A549 (cell line): ENCODE measurements at regions not wholly inside any gene's neighbourhood (a gene's known extent, or its start where the extent isn't known, plus 50 kb on each side); places are given as distances from the start of the nearest gene placed in this dataset.

Experiments used
- ATAC-seq, 2 experiments: fragments of 200-7000 bp in 1 of 2; fragments of >200 bp in 1 of 2; cut with Nextera tagmentation in 1 of 2; cut with Tn5 transposase in 1 of 2; 3 replicates each; pipeline versions ENCODE4 v1.8.0 to v1.9.1; 2018 to 2020; ENCODE audit warnings: mild to moderate bottlenecking in 1 of 2, moderate library complexity in 1 of 2
- CTCF ChIA-PET: fragments of 300-600 bp; sonication (Branson Sonifier 250); formaldehyde crosslinking; extraction: SDS; loops from one replicate; lab custom pipeline; 2021; ENCODE audit warnings: antibody characterized with exemption, inconsistent platforms; lab: Yijun Ruan, JAX
- POLR2A ChIA-PET: fragments of 350-600 bp; formaldehyde crosslinking; extraction: SDS; loops from one replicate; lab custom pipeline; 2021; ENCODE audit warnings: antibody characterized with exemption, inconsistent platforms; lab: Yijun Ruan, JAX
- DNase-seq, 2 experiments: peaks; one replicate each; pipeline versions ENCODE4 v3.0.0 to v3.0.0-alpha.2; 2011 to 2016; ENCODE audit warnings: low read depth in 1 of 2, low spot score in 1 of 2
- FAIRE-seq: peaks from 2 replicates; lab custom pipeline; 2011; peaks lifted over from hg19 to GRCh38; lab: Jason Lieb, UNC
- H3K27ac ChIP-seq, 2 experiments: fragments of >200 bp; sonication (Bioruptor Twin); formaldehyde crosslinking; 3 replicates each; pipeline ENCODE4 v1.5.1; 2016 to 2017
- H3K4me1 ChIP-seq: fragments of >200 bp; sonication (Bioruptor Twin); formaldehyde crosslinking; 3 replicates; pipeline ENCODE4 v1.6.1; 2016
- H3K4me2 ChIP-seq: fragments of >200 bp; sonication (Bioruptor Twin); formaldehyde crosslinking; 3 replicates; pipeline ENCODE4 v1.6.1; 2016
- H3K4me3 ChIP-seq: fragments of >200 bp; sonication (Bioruptor Twin); formaldehyde crosslinking; 3 replicates; pipeline ENCODE4 v1.5.1; 2016
- H3K9me3 ChIP-seq: fragments of >200 bp; sonication (Bioruptor Twin); formaldehyde crosslinking; 3 replicates; pipeline ENCODE4 v1.6.1; 2016
- BCL3 ChIP-seq: fragments of >200 bp; sonication (Bioruptor Twin); formaldehyde crosslinking; IDR thresholded peaks from 3 replicates; pipeline ENCODE4 v1.6.1; 2016
- CBX2 ChIP-seq: fragments of 200-600 bp; sonication (generic); IDR thresholded peaks from 2 replicates; pipeline ENCODE4 v1.6.1; 2016; ENCODE audit warnings: low read depth, mild to moderate bottlenecking, borderline replicate concordance
- CEBPB ChIP-seq, 2 experiments: fragments of >200 bp in 1 of 2; sonication (Bioruptor Twin) in 1 of 2; formaldehyde crosslinking in 1 of 2; IDR thresholded peaks; 2 replicates each; pipeline ENCODE4 v1.6.1; 2012 to 2016
- CTCF ChIP-seq: fragments of >200 bp; sonication (Bioruptor Twin); formaldehyde crosslinking; IDR thresholded peaks from 3 replicates; pipeline ENCODE4 v1.5.1; 2016
- EHF ChIP-seq: fragments of 250-450 bp; sonication (Bioruptor Pico); IDR thresholded peaks from 2 replicates; pipeline ENCODE4 v1.5.0; 2020; ENCODE audit warnings: mild to moderate bottlenecking
- EP300 ChIP-seq, 2 experiments: fragments of >200 bp; sonication (Bioruptor Twin); formaldehyde crosslinking; IDR thresholded peaks; 2 replicates in 1 of 2; 3 replicates in 1 of 2; pipeline ENCODE4 v1.6.1; 2016 to 2017
- ESRRA ChIP-seq: fragments of 150-350 bp; IDR thresholded peaks from 2 replicates; pipeline ENCODE4 v1.6.1; 2014; ENCODE audit warnings: mild to moderate bottlenecking, low read length, borderline replicate concordance
- HDAC2 ChIP-seq: fragments of 200-600 bp; sonication (generic); IDR thresholded peaks from 2 replicates; pipeline ENCODE4 v1.6.1; 2016
- HEYL ChIP-seq: fragments of 250-450 bp; sonication (Bioruptor Pico); IDR thresholded peaks from 2 replicates; pipeline ENCODE4 v1.8.0; 2021; ENCODE audit warnings: mild to moderate bottlenecking, moderate library complexity
- HOXA7 ChIP-seq: fragments of 250-450 bp; sonication (Bioruptor Pico); IDR thresholded peaks from 2 replicates; pipeline ENCODE4 v1.5.0; 2020; ENCODE audit warnings: mild to moderate bottlenecking, moderate library complexity
- HOXB5 ChIP-seq: fragments of 250-450 bp; sonication (Bioruptor Pico); IDR thresholded peaks from 2 replicates; pipeline ENCODE4 v1.5.0; 2020; ENCODE audit warnings: mild to moderate bottlenecking, moderate library complexity
- JUN ChIP-seq, 2 experiments: fragments of >200 bp; sonication (Bioruptor Twin); formaldehyde crosslinking; IDR thresholded peaks; 2 replicates in 1 of 2; 3 replicates in 1 of 2; pipeline ENCODE4 v1.6.1; 2016 to 2017
- KDM1A ChIP-seq: fragments of 200-600 bp; sonication (generic); IDR thresholded peaks from 2 replicates; pipeline ENCODE4 v1.6.1; 2016; ENCODE audit warnings: low read depth, mild to moderate bottlenecking
- KDM5A ChIP-seq: fragments of 200-600 bp; sonication (generic); IDR thresholded peaks from 2 replicates; pipeline ENCODE4 v1.6.1; 2016; ENCODE audit warnings: antibody characterized with exemption, mild to moderate bottlenecking
- MAX ChIP-seq: IDR thresholded peaks from 2 replicates; pipeline ENCODE4 v1.6.1; 2012
- MAZ ChIP-seq: fragments of 150-350 bp; IDR thresholded peaks from 2 replicates; pipeline ENCODE4 v1.6.1; 2014; ENCODE audit warnings: antibody characterized with exemption, low read depth, low read length, borderline replicate concordance
- POLR2A ChIP-seq: IDR thresholded peaks from 2 replicates; pipeline ENCODE4 v1.6.1; 2012; ENCODE audit warnings: mild to moderate bottlenecking, low read length
- POLR2AphosphoS2 ChIP-seq: conservative IDR thresholded peaks from 2 replicates; pipeline ENCODE4 v1.6.1; 2012; ENCODE audit warnings: low read length, improper control_type of control experiment, inconsistent platforms
- RARB ChIP-seq: fragments of 250-450 bp; sonication (Bioruptor Pico); IDR thresholded peaks from 2 replicates; pipeline ENCODE4 v1.8.0; 2021; ENCODE audit warnings: mild to moderate bottlenecking, moderate library complexity
- RCOR1 ChIP-seq: fragments of 150-350 bp; IDR thresholded peaks from 2 replicates; pipeline ENCODE4 v1.6.1; 2014; ENCODE audit warnings: antibody characterized with exemption, low read length, low read depth
- RFX5 ChIP-seq: fragments of 450-650 bp; IDR thresholded peaks from 2 replicates; pipeline ENCODE4 v1.7.1; 2014; ENCODE audit warnings: antibody characterized with exemption, mild to moderate bottlenecking, moderate library complexity
- SREBF2 ChIP-seq: fragments of 450-650 bp; IDR thresholded peaks from 2 replicates; pipeline ENCODE4 v1.6.1; 2014; ENCODE audit warnings: mild to moderate bottlenecking, moderate library complexity
- TP53 ChIP-seq: fragments of 250-450 bp; sonication (Bioruptor Pico); IDR thresholded peaks from 2 replicates; pipeline ENCODE4 v1.5.0; 2021; ENCODE audit warnings: mild to moderate bottlenecking, moderate library complexity
- USF2 ChIP-seq: fragments of 450-650 bp; IDR thresholded peaks from 2 replicates; pipeline ENCODE4 v1.6.1; 2014; ENCODE audit warnings: antibody characterized with exemption
- ZC3H11A ChIP-seq: fragments of 450-650 bp; IDR thresholded peaks from 2 replicates; pipeline ENCODE4 v1.6.1; 2014; ENCODE audit warnings: antibody characterized with exemption, mild to moderate bottlenecking
- ZFP36 ChIP-seq: fragments of 450-650 bp; IDR thresholded peaks from 2 replicates; pipeline ENCODE4 v1.6.1; 2014; ENCODE audit warnings: borderline replicate concordance; ENCODE audit not compliant: partially characterized antibody
- WGBS: methylation state at CpG from one replicate; pipeline ENCODE4 v1.1.6; 2017; ENCODE audit errors: missing lambda C conversion rate; 5-methylcytosine and 5-hydroxymethylcytosine counted together
- TF ChIP-seq, protein P1 (sequence below): fragments of >200 bp; sonication (Bioruptor Twin); formaldehyde crosslinking; IDR thresholded peaks from 2 replicates; pipeline ENCODE4 v1.6.1; 2016
- TF ChIP-seq, protein P2 (sequence below): fragments of 250-450 bp; sonication (Bioruptor Pico); IDR thresholded peaks from 2 replicates; pipeline ENCODE4 v1.5.0; 2021; ENCODE audit warnings: mild to moderate bottlenecking, moderate library complexity, borderline replicate concordance

DNA sequence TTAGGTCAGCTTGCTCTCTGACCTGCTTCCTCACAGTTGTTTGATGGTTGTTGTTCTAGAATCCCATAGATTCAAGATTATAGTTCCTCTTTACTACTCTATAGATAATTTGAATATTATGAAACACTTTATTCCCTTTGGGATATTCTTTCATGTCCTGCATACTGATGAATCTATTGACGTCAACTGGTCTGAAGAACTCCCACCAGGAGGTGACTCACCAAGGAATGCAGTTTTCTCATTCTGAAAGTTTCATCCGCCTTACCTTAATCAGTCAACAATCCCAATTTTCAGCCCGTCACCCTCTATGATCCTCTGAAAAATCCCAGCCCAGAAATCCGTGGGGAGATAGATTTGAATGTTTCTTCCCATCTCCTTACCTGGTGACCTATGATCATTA is 834.1 kb upstream of the PRMT6 start:
- Histone ChIP-seq H3K27ac (no peak overlapping the region), H3K4me2 (no peak overlapping the region), H3K4me3 (no peak overlapping the region), H3K9me3 (no peaks in the 10 kb centered on the region), H3K4me1 (no peaks in the 10 kb centered on the region)
- DNase-seq (no peak), FAIRE-seq (no peak), ATAC-seq (no peak)
- 13% methylated on average over 4 of the region's 4 CpGs for WGBS
- CTCF ChIA-PET: interaction anchor here (0.7 kb wide), 1 partner anchor 81 kb away, joined by 3 read pairs; no protein-coding TSS in a partner anchor
- no peak for TF ChIP-seq EHF (CRISPR knock-in tag)
- TF ChIP-seq, protein P1, sequence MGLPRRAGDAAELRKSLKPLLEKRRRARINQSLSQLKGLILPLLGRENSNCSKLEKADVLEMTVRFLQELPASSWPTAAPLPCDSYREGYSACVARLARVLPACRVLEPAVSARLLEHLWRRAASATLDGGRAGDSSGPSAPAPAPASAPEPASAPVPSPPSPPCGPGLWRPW: no peak
- TF ChIP-seq HOXB5: no peak
- TF ChIP-seq POLR2A: no peak
- no peak for TF ChIP-seq JUN (IDR thresholded peaks at IDR 0.05)
- TF ChIP-seq POLR2AphosphoS2: no peak
- TF ChIP-seq MAX: no peak
- no peak for TF ChIP-seq HDAC2
- POLR2A ChIA-PET: no interaction called here

GRCh38 chr1:106223213-106223612 is 833.3 kb upstream of the PRMT6 start:
- H3K4me3 ChIP-seq: no peak overlapping the region
- no peaks in the 10 kb centered on the region for H3K4me1 ChIP-seq
- CTCF ChIA-PET: no interaction called here
- no peak for DNase-seq
- FAIRE-seq: no peak
- no peak for ATAC-seq
- H3K9me3 ChIP-seq: no peaks in the 10 kb centered on the region
- POLR2A ChIA-PET: no interaction called here
- H3K27ac ChIP-seq: no peak overlapping the region
- no peak overlapping the region for H3K4me2 ChIP-seq
- WGBS: 27% methylated on average over 1 of the region's 1 CpG
- TF ChIP-seq ZFP36 (no peak), RCOR1 (no peak), RFX5 (no peak), KDM5A (no peak), MAX (no peak), BCL3 (no peak), CBX2 (no peak), EHF (CRISPR knock-in tag) (no peak)
- TF ChIP-seq, all 56 proteins: peak for 0

DNA sequence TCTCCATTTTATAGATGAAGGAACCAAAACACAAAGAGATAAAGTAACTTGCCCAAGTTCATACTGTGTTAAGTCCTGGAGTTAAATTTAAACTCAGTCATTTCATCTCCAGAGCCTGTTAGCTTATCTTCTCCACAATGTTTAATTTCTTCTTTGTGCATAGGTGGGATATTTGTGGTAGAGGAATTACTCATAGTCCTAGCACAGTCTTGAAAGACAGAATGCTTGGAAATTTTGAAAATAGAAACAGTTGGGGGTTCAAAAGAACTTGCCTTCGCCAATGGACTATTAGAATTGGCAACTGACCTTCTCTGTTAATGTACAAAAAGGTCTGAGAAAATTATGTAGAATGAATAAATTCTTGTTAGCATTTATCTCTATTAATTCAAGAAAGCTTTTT is 832.0 kb upstream of the PRMT6 start:
- POLR2A ChIA-PET: no interaction called here

More for the DNA sequence above, 832.0 kb upstream of the PRMT6 start:
- FAIRE-seq (no peak), ATAC-seq (no peak), DNase-seq (no peak)
- H3K4me3 ChIP-seq: no peak overlapping the region
- no peak overlapping the region for H3K4me2 ChIP-seq
- CTCF ChIA-PET: no interaction called here
- TF ChIP-seq EP300 (IDR thresholded peaks at IDR 0.05): no peak
- TF ChIP-seq, protein P2, sequence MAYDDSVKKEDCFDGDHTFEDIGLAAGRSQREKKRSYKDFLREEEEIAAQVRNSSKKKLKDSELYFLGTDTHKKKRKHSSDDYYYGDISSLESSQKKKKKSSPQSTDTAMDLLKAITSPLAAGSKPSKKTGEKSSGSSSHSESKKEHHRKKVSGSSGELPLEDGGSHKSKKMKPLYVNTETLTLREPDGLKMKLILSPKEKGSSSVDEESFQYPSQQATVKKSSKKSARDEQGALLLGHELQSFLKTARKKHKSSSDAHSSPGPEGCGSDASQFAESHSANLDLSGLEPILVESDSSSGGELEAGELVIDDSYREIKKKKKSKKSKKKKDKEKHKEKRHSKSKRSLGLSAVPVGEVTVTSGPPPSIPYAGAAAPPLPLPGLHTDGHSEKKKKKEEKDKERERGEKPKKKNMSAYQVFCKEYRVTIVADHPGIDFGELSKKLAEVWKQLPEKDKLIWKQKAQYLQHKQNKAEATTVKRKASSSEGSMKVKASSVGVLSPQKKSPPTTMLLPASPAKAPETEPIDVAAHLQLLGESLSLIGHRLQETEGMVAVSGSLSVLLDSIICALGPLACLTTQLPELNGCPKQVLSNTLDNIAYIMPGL (CRISPR knock-in tag): no peak
- no peak for TF ChIP-seq RFX5
- no peak for TF ChIP-seq MAZ
- TF ChIP-seq CEBPB (IDR thresholded peaks at IDR 0.05): no peak
- no peak for TF ChIP-seq TP53 (CRISPR knock-in tag)
- TF ChIP-seq KDM1A: no peak
- TF ChIP-seq ZC3H11A: no peak
- no peak for TF ChIP-seq HDAC2
- TF ChIP-seq ZFP36: no peak
- no peak for TF ChIP-seq POLR2AphosphoS2
- no peak for TF ChIP-seq USF2
- no peak for TF ChIP-seq CTCF
- TF ChIP-seq RARB: no peak
- no peak for TF ChIP-seq RCOR1
- no peak for TF ChIP-seq SREBF2
- TF ChIP-seq HEYL (CRISPR knock-in tag): no peak
- no peak for TF ChIP-seq HOXA7 (CRISPR knock-in tag)
- no peak for TF ChIP-seq ESRRA
- no peaks in the 10 kb centered on the region for H3K9me3 ChIP-seq
- no peak overlapping the region for H3K27ac ChIP-seq
- WGBS: 0% methylated on average over 1 of the region's 1 CpG
- H3K4me1 ChIP-seq: no peaks in the 10 kb centered on the region
